Calu3 (cell line): ENCODE measurements at regions not wholly inside any gene's neighbourhood (a gene's known extent, or its start where the extent isn't known, plus 50 kb on each side); places are given as distances from the start of the nearest gene placed in this dataset.

Experiments used
- BruUV-seq: library from RNA; stranded (reverse); fragments of 400-500 nt; replicated peaks from 2 replicates; lab custom pipeline; 2021; lab: Mats Ljungman, UMichigan
- CTCF ChIA-PET: fragments of 300-600 bp; sonication (Branson Sonifier 250); formaldehyde crosslinking; loops from one replicate; lab custom pipeline; 2022; ENCODE audit warnings: antibody characterized with exemption; lab: Charles Lee
- DNase-seq: peaks from one replicate; pipeline ENCODE4 v3.0.0; 2022
- H3K27ac Mint-ChIP-seq: one replicate; pipeline ENCODE4 v1.8.0; 2022; ENCODE audit warnings: mixed read lengths; ENCODE audit not compliant: unreplicated experiment
- H3K27me3 Mint-ChIP-seq: one replicate; pipeline ENCODE4 v1.8.0; 2022; ENCODE audit warnings: mixed read lengths; ENCODE audit not compliant: unreplicated experiment
- H3K36me3 Mint-ChIP-seq: one replicate; pipeline ENCODE4 v1.8.0; 2022; ENCODE audit warnings: mild to moderate bottlenecking, moderate library complexity, mixed read lengths; ENCODE audit not compliant: insufficient read depth, unreplicated experiment
- H3K4me1 Mint-ChIP-seq: one replicate; pipeline ENCODE4 v1.8.0; 2022; ENCODE audit warnings: mild to moderate bottlenecking, low read depth, mixed read lengths; ENCODE audit not compliant: unreplicated experiment
- H3K4me3 Mint-ChIP-seq: one replicate; pipeline ENCODE4 v1.8.0; 2022; ENCODE audit warnings: mild to moderate bottlenecking, low read depth, moderate library complexity, mixed read lengths; ENCODE audit not compliant: unreplicated experiment
- H3K9me3 Mint-ChIP-seq: one replicate; pipeline ENCODE4 v1.8.0; 2022; ENCODE audit warnings: low read depth, mixed read lengths; ENCODE audit not compliant: unreplicated experiment
- CTCF ChIP-seq: fragments of 200-600 bp; IDR thresholded peaks from one replicate; pipeline ENCODE4 v1.8.0; 2022; ENCODE audit warnings: antibody characterized with exemption; ENCODE audit not compliant: unreplicated experiment
- intact Hi-C: fragments of 100-400 bp; cut with micrococcal nuclease; formaldehyde crosslinking; loops from one replicate; pipeline ENCODE4 v1.10.0; 2022; ENCODE audit not compliant: unreplicated experiment

GRCh38 chr11:81602508-81602907 lies 1131.2 kb downstream of the FAM181B start:
- no peaks in the 10 kb centered on the region for H3K27me3 Mint-ChIP-seq
- DNase-seq, result no peak
- H3K4me1 Mint-ChIP-seq, result no peaks in the 10 kb centered on the region
- H3K27ac Mint-ChIP-seq, result no peak overlapping the region
- no TSS peak for BruUV-seq
- intact Hi-C loops, result no loop called here
- no peak for TF ChIP-seq CTCF
- peaks cover 12% of the 10 kb centered on the region for H3K9me3 Mint-ChIP-seq
- CTCF ChIA-PET, result no interaction called here
- H3K36me3 Mint-ChIP-seq, result no peaks in the 10 kb centered on the region
- H3K4me3 Mint-ChIP-seq, result no peak overlapping the region

GRCh38 chr11:81596704-81597103 lies 1137.0 kb downstream of the FAM181B start:
- H3K4me1 Mint-ChIP-seq, result no peaks in the 10 kb centered on the region
- H3K36me3 Mint-ChIP-seq, result no peaks in the 10 kb centered on the region
- peaks cover 11% of the 10 kb centered on the region for H3K9me3 Mint-ChIP-seq
- intact Hi-C loops, result no loop called here
- H3K4me3 Mint-ChIP-seq, result no peak overlapping the region
- H3K27ac Mint-ChIP-seq, result no peak overlapping the region
- H3K27me3 Mint-ChIP-seq, result no peaks in the 10 kb centered on the region
- no TSS peak for BruUV-seq
- TF ChIP-seq CTCF, result no peak
- no peak for DNase-seq
- CTCF ChIA-PET, result no interaction called here

GRCh38 chr11:81585390-81585933 lies 1148.2 kb downstream of the FAM181B start:
- BruUV-seq, result no TSS peak

GRCh38 chr11:81579339-81579738 lies 1154.3 kb downstream of the FAM181B start:
- H3K4me3 Mint-ChIP-seq, result no peak overlapping the region
- no peak for TF ChIP-seq CTCF
- H3K36me3 Mint-ChIP-seq, result no peaks in the 10 kb centered on the region
- no peaks in the 10 kb centered on the region for H3K4me1 Mint-ChIP-seq
- no TSS peak for BruUV-seq
- H3K27ac Mint-ChIP-seq, result no peak overlapping the region
- no peaks in the 10 kb centered on the region for H3K9me3 Mint-ChIP-seq
- no peaks in the 10 kb centered on the region for H3K27me3 Mint-ChIP-seq
- no peak for DNase-seq
- intact Hi-C loops, result no loop called here
- CTCF ChIA-PET, result no interaction called here

More at GRCh38 chr11:81585390-81585933, 1148.2 kb downstream of the FAM181B start:
- DNase-seq, result no peak
- no peak overlapping the region for H3K27ac Mint-ChIP-seq
- no peaks in the 10 kb centered on the region for H3K4me1 Mint-ChIP-seq
- TF ChIP-seq CTCF, result no peak
- CTCF ChIA-PET, result no interaction called here
- peaks cover 6% of the 10 kb centered on the region for H3K9me3 Mint-ChIP-seq
- intact Hi-C loops, result no loop called here
- no peaks in the 10 kb centered on the region for H3K36me3 Mint-ChIP-seq
- no peaks in the 10 kb centered on the region for H3K27me3 Mint-ChIP-seq
- H3K4me3 Mint-ChIP-seq, result no peak overlapping the region
